B cell (primary cell): ENCODE measurements at regions not wholly inside any gene's neighbourhood (a gene's known extent, or its start where the extent isn't known, plus 50 kb on each side); places are given as distances from the start of the nearest gene placed in this dataset.

Source experiments
- ATAC-seq: fragments of 200-7000 bp; cut with Tn5 transposase; one replicate; pipeline ENCODE4 v1.10.0; 2021; ENCODE audit warnings: low read depth, mild to moderate bottlenecking, moderate number of reproducible peaks, moderate library complexity
- CTCF ChIA-PET: fragments of 350-600 bp; sonication (Branson Sonifier 250); formaldehyde crosslinking; loops from one replicate; lab custom pipeline; 2021; ENCODE audit warnings: antibody characterized with exemption, inconsistent platforms; lab: Charles Lee
- POLR2A ChIA-PET: fragments of 350-600 bp; sonication (Branson Sonifier 250); formaldehyde crosslinking; loops from one replicate; lab custom pipeline; 2021; ENCODE audit warnings: antibody characterized with exemption; lab: Charles Lee
- DNase-seq: peaks from one replicate; pipeline ENCODE4 v3.0.0; 2013
- H2AFZ ChIP-seq: 2 replicates; pipeline ENCODE4 v1.6.1; 2012; ENCODE audit warnings: mild to moderate bottlenecking, low read depth, low read length; ENCODE audit not compliant: insufficient read depth, poor library complexity, severe bottlenecking
- H3K27ac ChIP-seq, 2 donors: 1 replicate in 1 of 2; 2 replicates in 1 of 2; pipeline ENCODE4 v1.5.1; 2012 to 2013; ENCODE audit warnings: low read length in 2 of 2, mild to moderate bottlenecking in 2 of 2, moderate library complexity in 1 of 2
- H3K27me3 ChIP-seq, 4 experiments: fragments of 200-600 bp in 1 of 4; sonication (generic) in 1 of 4; replicated peaks in 1 of 4; 1 replicate in 2 of 4; 2 replicates in 2 of 4; pipeline versions ENCODE4 v1.6.1 to v1.7.0; 2013 to 2016; ENCODE audit warnings: low read length in 3 of 4, mild to moderate bottlenecking in 2 of 4, mixed read lengths in 1 of 4, moderate library complexity in 1 of 4; ENCODE audit not compliant: insufficient read depth in 4 of 4, control insufficient read depth in 3 of 4; ENCODE audit errors: control extremely low read depth in 1 of 4
- H3K36me3 ChIP-seq, 2 experiments: replicated peaks in 1 of 2; 1 replicate in 1 of 2; 2 replicates in 1 of 2; pipeline versions ENCODE4 v1.6.1 to v1.7.1; 2013; ENCODE audit warnings: low read length in 1 of 2; ENCODE audit not compliant: insufficient read depth in 2 of 2, control insufficient read depth in 1 of 2; ENCODE audit errors: control extremely low read depth in 1 of 2, extremely low read depth in 1 of 2
- H3K4me1 ChIP-seq, 2 donors: fragments of 200-600 bp in 1 of 2; sonication (generic) in 1 of 2; 1 replicate in 1 of 2; 2 replicates in 1 of 2; pipeline versions ENCODE4 v1.5.1 to v1.6.1; 2013 to 2017; ENCODE audit warnings: low read length in 2 of 2; ENCODE audit not compliant: control insufficient read depth in 2 of 2, insufficient read depth in 2 of 2
- H3K4me2 ChIP-seq: replicated peaks from 2 replicates; pipeline ENCODE3; 2012; ENCODE audit warnings: mild to moderate bottlenecking, low read depth, low read length; ENCODE audit not compliant: poor library complexity, severe bottlenecking
- H3K4me3 ChIP-seq, 5 experiments: fragments of 200-600 bp in 1 of 5; sonication (generic) in 1 of 5; 1 replicate in 3 of 5; 2 replicates in 2 of 5; pipeline versions ENCODE4 v1.5.1 to v1.7.0; 2011 to 2016; ENCODE audit warnings: low read length in 4 of 5, mild to moderate bottlenecking in 4 of 5, low read depth in 2 of 5, control low read depth in 1 of 5, moderate library complexity in 1 of 5; ENCODE audit not compliant: insufficient read depth in 1 of 5; ENCODE audit errors: control extremely low read depth in 1 of 5, extremely low read depth in 1 of 5
- H3K79me2 ChIP-seq: fragments of 200-600 bp; sonication (generic); one replicate; pipeline ENCODE4 v1.6.0; 2016; ENCODE audit warnings: low read length; ENCODE audit not compliant: control insufficient read depth, insufficient read depth
- H3K9ac ChIP-seq: fragments of 200-600 bp; sonication (generic); 2 replicates; pipeline ENCODE4 v1.6.1; 2017; ENCODE audit warnings: mild to moderate bottlenecking, low read length, moderate library complexity
- H3K9me3 ChIP-seq, 3 donors: one replicate each; pipeline versions ENCODE4 v1.6.1 to v1.7.1; 2013; ENCODE audit warnings: low read length in 2 of 3; ENCODE audit not compliant: control insufficient read depth in 2 of 3, insufficient read depth in 1 of 3; ENCODE audit errors: control extremely low read depth in 1 of 3
- H4K20me1 ChIP-seq: 2 replicates; pipeline ENCODE4 v1.6.0; 2012; ENCODE audit warnings: mild to moderate bottlenecking, low read length; ENCODE audit not compliant: insufficient read depth, control insufficient read depth, poor library complexity, severe bottlenecking
- H3K27ac Mint-ChIP-seq: one replicate; pipeline ENCODE4 v1.8.0; 2021; ENCODE audit warnings: mixed read lengths
- H3K27me3 Mint-ChIP-seq: one replicate; pipeline ENCODE4 v1.8.0; 2021; ENCODE audit warnings: mixed read lengths
- H3K4me1 Mint-ChIP-seq: one replicate; pipeline ENCODE4 v1.8.0; 2021; ENCODE audit warnings: mixed read lengths
- H3K4me3 Mint-ChIP-seq: one replicate; pipeline ENCODE4 v1.8.0; 2021; ENCODE audit warnings: mixed read lengths
- H3K9me3 Mint-ChIP-seq: one replicate; pipeline ENCODE4 v1.8.0; 2022; ENCODE audit warnings: mixed read lengths; ENCODE audit not compliant: insufficient read depth
- CTCF ChIP-seq: fragments of 200-600 bp; IDR thresholded peaks from one replicate; pipeline ENCODE4 v1.8.0; 2022; ENCODE audit warnings: antibody characterized with exemption, mild to moderate bottlenecking
- EZH2 ChIP-seq: IDR thresholded peaks from 2 replicates; pipeline ENCODE4 v1.6.1; 2012; ENCODE audit warnings: borderline replicate concordance, low read depth, mild to moderate bottlenecking, moderate library complexity, low read length; ENCODE audit not compliant: insufficient read depth, poor library complexity, severe bottlenecking
- WGBS: methylation state at CpG from one replicate; pipeline ENCODE4 v1.1.5; 2013; ENCODE audit warnings: missing lambda C conversion rate; ENCODE audit not compliant: insufficient coverage; 5-methylcytosine and 5-hydroxymethylcytosine counted together
- intact Hi-C: fragments of 100-400 bp; cut with micrococcal nuclease; formaldehyde crosslinking; loops from one replicate; pipeline ENCODE4 v1.10.0; 2022

DNA sequence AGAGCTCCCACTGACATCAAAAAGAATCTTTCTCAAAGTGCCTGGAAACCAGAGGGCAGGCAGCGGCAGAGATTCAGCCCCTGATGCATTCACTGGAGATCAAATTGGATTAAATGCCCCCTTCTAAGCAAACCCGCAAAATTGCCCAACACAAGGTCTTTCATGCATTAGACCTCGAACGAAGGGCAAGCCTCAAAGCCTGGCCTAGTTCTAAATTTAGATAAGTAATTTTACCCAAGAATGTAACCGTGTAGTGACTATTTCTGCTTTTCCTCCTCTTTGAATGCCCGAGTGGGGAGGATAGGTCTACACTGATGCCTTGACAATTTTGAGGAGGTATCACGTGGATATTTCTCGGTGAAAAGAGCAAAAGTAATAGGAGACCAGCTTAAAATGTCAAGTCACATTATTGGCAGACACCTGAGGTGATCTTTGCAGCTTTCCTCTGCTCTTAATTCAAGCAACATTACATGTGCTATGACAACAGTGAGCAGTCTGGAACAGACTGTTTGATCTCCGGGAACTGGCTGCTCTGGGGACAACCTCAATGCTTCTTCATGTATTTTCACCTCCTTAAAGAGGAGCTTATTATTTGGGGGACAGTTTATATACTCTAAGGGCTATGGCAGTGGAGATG is 1263.5 kb upstream of the AUTS2 start:
- no peak overlapping the region for H3K27ac ChIP-seq
- Mint-ChIP-seq H3K4me3 (no peak overlapping the region), H3K9me3 (peaks cover 9% of the 10 kb centered on the region), H3K4me1 (no peaks in the 10 kb centered on the region), H3K27me3 (no peaks in the 10 kb centered on the region), H3K27ac (no peak overlapping the region)
- DNase-seq = no peak
- no peak for ATAC-seq
- no peaks in the 10 kb centered on the region for H3K27me3 ChIP-seq
- H3K9me3 ChIP-seq = peaks cover 0 to 4% (median 4%) of the 10 kb centered on the region in 3 donors
- no peaks in the 10 kb centered on the region for H4K20me1 ChIP-seq
- no peaks in the 10 kb centered on the region for H3K4me1 ChIP-seq
- POLR2A ChIA-PET = no interaction called here
- H3K4me3 ChIP-seq = no peak overlapping the region
- TF ChIP-seq EZH2 = no peak
- no peak for TF ChIP-seq CTCF
- no peaks in the 10 kb centered on the region for H3K79me2 ChIP-seq
- intact Hi-C loops = no loop called here
- no peak overlapping the region for H3K9ac ChIP-seq
- H3K36me3 ChIP-seq = no peaks in the 10 kb centered on the region
- H2AFZ ChIP-seq = no peak overlapping the region
- WGBS = 100% methylated on average over 3 of the region's 9 CpGs
- CTCF ChIA-PET = no interaction called here
- H3K4me2 ChIP-seq = no peak overlapping the region

DNA sequence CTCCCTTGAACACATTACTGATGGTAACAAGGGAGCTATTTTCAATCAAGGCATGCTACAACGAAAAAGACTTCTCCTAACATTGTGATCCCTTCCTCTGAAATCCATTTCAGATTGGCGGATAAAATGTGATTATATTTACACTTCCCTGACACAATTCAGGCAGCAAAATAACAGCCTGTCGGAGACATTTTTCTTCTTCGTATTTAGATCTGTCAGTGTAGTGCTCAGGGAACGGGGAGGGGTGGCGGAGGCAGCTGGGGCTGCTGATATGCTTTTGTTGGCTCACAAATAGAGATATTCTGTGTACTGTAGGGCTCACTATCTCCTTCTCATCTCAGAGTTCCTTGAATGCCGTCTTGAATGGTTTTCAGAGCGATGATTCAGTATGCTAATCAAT is 1261.7 kb upstream of the AUTS2 start:
- POLR2A ChIA-PET = no interaction called here
- H3K9me3 ChIP-seq = peaks cover 0 to 2% (median 2%) of the 10 kb centered on the region in 3 donors
- H3K36me3 ChIP-seq = no peaks in the 10 kb centered on the region
- no peak overlapping the region for H3K4me3 ChIP-seq
- no peaks in the 10 kb centered on the region for H3K27me3 Mint-ChIP-seq
- H3K4me1 ChIP-seq = no peaks in the 10 kb centered on the region
- no peaks in the 10 kb centered on the region for H4K20me1 ChIP-seq
- intact Hi-C loops = no loop called here
- no peak overlapping the region for H3K27ac ChIP-seq
- no peak overlapping the region for H2AFZ ChIP-seq
- 52% methylated on average over 2 of the region's 8 CpGs for WGBS
- CTCF ChIA-PET = no interaction called here
- TF ChIP-seq CTCF (no peak), EZH2 (no peak)
- peaks cover 7% of the 10 kb centered on the region for H3K9me3 Mint-ChIP-seq
- no peaks in the 10 kb centered on the region for H3K27me3 ChIP-seq
- no peaks in the 10 kb centered on the region for H3K4me1 Mint-ChIP-seq
- no peaks in the 10 kb centered on the region for H3K79me2 ChIP-seq
- DNase-seq (no peak), ATAC-seq (no peak)
- H3K27ac Mint-ChIP-seq = no peak overlapping the region
- no peak overlapping the region for H3K9ac ChIP-seq
- no peak overlapping the region for H3K4me2 ChIP-seq
- no peak overlapping the region for H3K4me3 Mint-ChIP-seq
